HEK293 (cell line): ENCODE measurements at regions not wholly inside any gene's neighbourhood (a gene's known extent, or its start where the extent isn't known, plus 50 kb on each side); places are given as distances from the start of the nearest gene placed in this dataset.

Source experiments
- CTCF ChIA-PET: fragments of 350-600 bp; formaldehyde crosslinking; extraction: SDS; loops from one replicate; lab custom pipeline; 2021; ENCODE audit warnings: antibody characterized with exemption; lab: Yijun Ruan, JAX
- POLR2A ChIA-PET: fragments of 300-600 bp; formaldehyde crosslinking; extraction: SDS; loops from one replicate; lab custom pipeline; 2020; ENCODE audit warnings: antibody characterized with exemption, inconsistent platforms; lab: Yijun Ruan, JAX
- H3K27ac ChIP-seq: fragments of 200-500 bp; sonication (Bioruptor generic); 2 replicates; pipeline ENCODE4 v1.5.1; 2014; ENCODE audit warnings: low read depth, low read length, control low read depth, inconsistent platforms; ENCODE audit errors: extremely low read depth
- H3K36me3 ChIP-seq, 2 experiments: fragments of 200-500 bp in 1 of 2; sonication (Bioruptor generic) in 1 of 2; 1 replicate in 1 of 2; 2 replicates in 1 of 2; pipeline ENCODE4 v1.5.1; 2014 to 2017; ENCODE audit warnings: inconsistent platforms in 2 of 2, low read length in 2 of 2; ENCODE audit not compliant: control insufficient read depth in 2 of 2, insufficient read depth in 1 of 2
- H3K4me1 ChIP-seq: fragments of 200-500 bp; sonication (Bioruptor generic); 2 replicates; pipeline ENCODE4 v1.5.1; 2014; ENCODE audit warnings: mild to moderate bottlenecking, low read length, inconsistent platforms; ENCODE audit not compliant: control insufficient read depth, insufficient read depth
- H3K4me3 ChIP-seq: 2 replicates; pipeline ENCODE4 v1.5.1; 2011; ENCODE audit warnings: low read depth, mild to moderate bottlenecking, control low read depth, low read length, moderate library complexity
- H3K9me3 ChIP-seq: fragments of 200-500 bp; sonication (Bioruptor generic); 2 replicates; pipeline ENCODE4 v1.5.1; 2014; ENCODE audit warnings: low read depth, low read length, inconsistent platforms; ENCODE audit not compliant: control insufficient read depth, insufficient read depth
- GLIS2 ChIP-seq: fragments of 450-650 bp; formaldehyde crosslinking; IDR thresholded peaks from 2 replicates; pipeline ENCODE4 v1.5.1; 2016; ENCODE audit warnings: missing biosample characterization, missing genetic modification characterization
- INSM2 ChIP-seq: fragments of 450-650 bp; formaldehyde crosslinking; IDR thresholded peaks from 2 replicates; pipeline ENCODE4 v1.5.1; 2016; ENCODE audit warnings: missing biosample characterization, missing genetic modification characterization
- KLF1 ChIP-seq: fragments of 450-650 bp; formaldehyde crosslinking; IDR thresholded peaks from 2 replicates; pipeline ENCODE4 v1.5.1; 2016; ENCODE audit warnings: missing biosample characterization, missing genetic modification characterization
- KLF10 ChIP-seq: fragments of 450-650 bp; IDR thresholded peaks from 2 replicates; pipeline ENCODE4 v1.5.1; 2018; ENCODE audit warnings: missing biosample characterization, mild to moderate bottlenecking, missing genetic modification characterization
- PRDM1 ChIP-seq: fragments of 450-650 bp; formaldehyde crosslinking; IDR thresholded peaks from 2 replicates; pipeline ENCODE4; 2016; ENCODE audit warnings: missing biosample characterization, missing genetic modification characterization
- PRDM4 ChIP-seq: fragments of 450-650 bp; formaldehyde crosslinking; IDR thresholded peaks from 2 replicates; pipeline ENCODE4 v1.5.1; 2017; ENCODE audit warnings: missing biosample characterization, missing genetic modification characterization
- REPIN1 ChIP-seq: fragments of 450-650 bp; formaldehyde crosslinking; IDR thresholded peaks from 2 replicates; pipeline ENCODE4 v1.5.1; 2017; ENCODE audit warnings: missing biosample characterization, missing genetic modification characterization, low read depth
- ZBTB10 ChIP-seq: fragments of 450-650 bp; formaldehyde crosslinking; IDR thresholded peaks from 2 replicates; pipeline ENCODE4 v1.5.1; 2016; ENCODE audit warnings: missing biosample characterization, missing genetic modification characterization
- ZNF114 ChIP-seq: fragments of 450-650 bp; formaldehyde crosslinking; IDR thresholded peaks from 2 replicates; pipeline ENCODE4 v1.5.0; 2017; ENCODE audit warnings: missing biosample characterization, missing genetic modification characterization
- ZNF121 ChIP-seq: fragments of 450-650 bp; formaldehyde crosslinking; IDR thresholded peaks from 2 replicates; pipeline ENCODE4 v1.5.1; 2016; ENCODE audit warnings: missing biosample characterization, missing genetic modification characterization
- ZNF138 ChIP-seq: fragments of 450-650 bp; formaldehyde crosslinking; IDR thresholded peaks from 2 replicates; pipeline ENCODE4 v1.5.1; 2016; ENCODE audit warnings: missing biosample characterization, missing genetic modification characterization, borderline replicate concordance
- ZNF155 ChIP-seq: fragments of 450-650 bp; formaldehyde crosslinking; IDR thresholded peaks from 2 replicates; pipeline ENCODE4 v1.5.1; 2016; ENCODE audit warnings: missing biosample characterization, missing genetic modification characterization
- ZNF174 ChIP-seq: fragments of 450-650 bp; formaldehyde crosslinking; IDR thresholded peaks from 2 replicates; pipeline ENCODE4 v1.5.0; 2017; ENCODE audit warnings: missing biosample characterization, mild to moderate bottlenecking, missing genetic modification characterization
- ZNF211 ChIP-seq: fragments of 450-650 bp; formaldehyde crosslinking; IDR thresholded peaks from 2 replicates; pipeline ENCODE4 v1.5.1; 2016; ENCODE audit warnings: low read depth, missing biosample characterization, missing genetic modification characterization
- ZNF302 ChIP-seq: fragments of 450-650 bp; formaldehyde crosslinking; IDR thresholded peaks from 2 replicates; pipeline ENCODE4 v1.5.1; 2016; ENCODE audit warnings: missing biosample characterization, missing genetic modification characterization, low read depth
- ZNF394 ChIP-seq: fragments of 450-650 bp; formaldehyde crosslinking; IDR thresholded peaks from 2 replicates; pipeline ENCODE4 v1.5.1; 2016; ENCODE audit warnings: missing biosample characterization, missing genetic modification characterization, mild to moderate bottlenecking, moderate library complexity, borderline replicate concordance
- ZNF433 ChIP-seq: fragments of 450-650 bp; formaldehyde crosslinking; IDR thresholded peaks from 2 replicates; pipeline ENCODE4 v1.5.1; 2016; ENCODE audit warnings: missing biosample characterization, missing genetic modification characterization, low read depth
- ZNF488 ChIP-seq: fragments of 450-650 bp; formaldehyde crosslinking; IDR thresholded peaks from 2 replicates; pipeline ENCODE4 v1.5.1; 2016; ENCODE audit warnings: missing biosample characterization, missing genetic modification characterization
- ZNF571 ChIP-seq: fragments of 450-650 bp; formaldehyde crosslinking; IDR thresholded peaks from 2 replicates; pipeline ENCODE4 v1.5.0; 2017; ENCODE audit warnings: missing biosample characterization, missing genetic modification characterization
- ZNF585B ChIP-seq: fragments of 450-650 bp; formaldehyde crosslinking; IDR thresholded peaks from 2 replicates; pipeline ENCODE4 v1.5.1; 2016; ENCODE audit warnings: missing biosample characterization, missing genetic modification characterization
- ZNF621 ChIP-seq: fragments of 450-650 bp; formaldehyde crosslinking; IDR thresholded peaks from 2 replicates; pipeline ENCODE4 v1.5.1; 2017; ENCODE audit warnings: missing biosample characterization, missing genetic modification characterization
- ZNF624 ChIP-seq: fragments of 450-650 bp; formaldehyde crosslinking; IDR thresholded peaks from 2 replicates; pipeline ENCODE4 v1.5.1; 2017; ENCODE audit warnings: missing biosample characterization, missing genetic modification characterization
- ZNF654 ChIP-seq: fragments of 450-650 bp; formaldehyde crosslinking; IDR thresholded peaks from 2 replicates; pipeline ENCODE4 v1.5.1; 2016; ENCODE audit warnings: low read depth, missing biosample characterization, missing genetic modification characterization
- ZNF692 ChIP-seq: fragments of 450-650 bp; formaldehyde crosslinking; IDR thresholded peaks from 2 replicates; pipeline ENCODE4 v1.5.1; 2016; ENCODE audit warnings: missing biosample characterization, missing genetic modification characterization
- ZNF776 ChIP-seq: fragments of 450-650 bp; formaldehyde crosslinking; IDR thresholded peaks from 2 replicates; pipeline ENCODE4 v1.5.0; 2017; ENCODE audit warnings: missing biosample characterization, missing genetic modification characterization, borderline replicate concordance
- ZNF830 ChIP-seq: fragments of 450-650 bp; IDR thresholded peaks from 2 replicates; pipeline ENCODE4 v1.5.0; 2018; ENCODE audit warnings: missing biosample characterization, missing genetic modification characterization, low read depth, mild to moderate bottlenecking, moderate library complexity
- ZNF843 ChIP-seq: fragments of 450-650 bp; formaldehyde crosslinking; IDR thresholded peaks from 2 replicates; pipeline ENCODE4 v1.5.1; 2016; ENCODE audit warnings: missing biosample characterization, missing genetic modification characterization

- Histone ChIP-seq H3K27ac (no peak overlapping the region), H3K4me1 (no peaks in the 10 kb centered on the region)
- TF ChIP-seq ZNF121 (no peak), ZNF830 (tag by site-specific recombination) (no peak), ZNF433 (tag by site-specific recombination) (no peak), KLF1 (tag by site-specific recombination) (no peak), ZNF138 (tag by site-specific recombination) (no peak), ZNF776 (tag by site-specific recombination) (no peak), ZNF843 (tag by site-specific recombination) (no peak), REPIN1 (tag by site-specific recombination) (no peak), INSM2 (tag by site-specific recombination) (no peak), PRDM4 (no peak), ZBTB10 (tag by site-specific recombination) (no peak), PRDM1 (tag by site-specific recombination) (no peak), GLIS2 (tag by site-specific recombination) (no peak), ZNF571 (tag by site-specific recombination) (no peak)
- TF ChIP-seq, all 188 proteins: peak for 0
- POLR2A ChIA-PET: no interaction called here
- H3K9me3 ChIP-seq: no peaks in the 10 kb centered on the region
- no peak overlapping the region for H3K4me3 ChIP-seq
- CTCF ChIA-PET: no interaction called here
- no peaks in the 10 kb centered on the region for H3K36me3 ChIP-seq
These were observed 263.4 kb downstream of the NEBL start for GRCh38 chr10:20633714-20634113.

- H3K4me1 ChIP-seq: no peaks in the 10 kb centered on the region
- no peak overlapping the region for H3K27ac ChIP-seq
- H3K9me3 ChIP-seq: no peaks in the 10 kb centered on the region
- ChIA-PET CTCF (no interaction called here), POLR2A (no interaction called here)
- H3K4me3 ChIP-seq: no peak overlapping the region
- no peaks in the 10 kb centered on the region for H3K36me3 ChIP-seq
- TF ChIP-seq ZNF394 (tag by site-specific recombination) (no peak), ZNF174 (tag by site-specific recombination) (no peak), ZNF302 (no peak), ZNF114 (tag by site-specific recombination) (no peak), ZNF692 (tag by site-specific recombination) (no peak), ZNF621 (tag by site-specific recombination) (no peak), KLF10 (no peak), ZNF138 (tag by site-specific recombination) (no peak), ZNF624 (tag by site-specific recombination) (no peak), ZNF211 (tag by site-specific recombination) (no peak), ZNF155 (tag by site-specific recombination) (no peak), ZNF488 (tag by site-specific recombination) (no peak), ZNF654 (tag by site-specific recombination) (no peak), ZNF585B (no peak)
These were observed 264.4 kb downstream of the NEBL start for GRCh38 chr10:20632696-20633095.
